IMR-90 (cell line): ENCODE measurements at regions not wholly inside any gene's neighbourhood (a gene's known extent, or its start where the extent isn't known, plus 50 kb on each side); places are given as distances from the start of the nearest gene placed in this dataset.

Experiments used
- ATAC-seq: fragments of 200-7000 bp; cut with Tn5 transposase; 2 replicates; pipeline ENCODE4 v1.9.1; 2020; ENCODE audit warnings: low read depth, mild to moderate bottlenecking, moderate library complexity
- BruUV-seq: library from RNA; stranded (reverse); fragments of 400-500 nt; replicated peaks from 2 replicates; lab custom pipeline; 2021; lab: Mats Ljungman, UMichigan
- CTCF ChIA-PET: fragments of 300-600 bp; formaldehyde crosslinking; extraction: SDS; loops from one replicate; lab custom pipeline; 2021; ENCODE audit warnings: antibody characterized with exemption; lab: Yijun Ruan, JAX
- POLR2A ChIA-PET: fragments of 300-600 bp; sonication (Branson Sonifier 250); formaldehyde crosslinking; loops from one replicate; lab custom pipeline; 2022; ENCODE audit warnings: antibody characterized with exemption; ENCODE audit not compliant: unreplicated experiment; lab: Charles Lee
- DNase-seq: peaks from one replicate; pipeline ENCODE4 v3.0.0; 2013
- H2AFZ ChIP-seq: replicated peaks from 2 replicates; pipeline ENCODE3; 2013; ENCODE audit warnings: low read length, mild to moderate bottlenecking; ENCODE audit not compliant: poor library complexity
- H2AK5ac ChIP-seq: 2 replicates; pipeline ENCODE4 v1.6.1; 2013; ENCODE audit warnings: low read depth, low read length, inconsistent platforms
- H2AK9ac ChIP-seq: replicated peaks from 2 replicates; pipeline ENCODE3; 2013; ENCODE audit warnings: mild to moderate bottlenecking, low read depth, low read length, moderate library complexity; ENCODE audit not compliant: poor library complexity
- H2BK120ac ChIP-seq: 2 replicates; pipeline ENCODE4 v1.6.1; 2013; ENCODE audit warnings: low read depth, low read length, inconsistent platforms
- H2BK15ac ChIP-seq: 3 replicates; pipeline ENCODE4 v1.6.1; 2013; ENCODE audit warnings: low read depth, low read length, inconsistent platforms
- H2BK20ac ChIP-seq: 2 replicates; pipeline ENCODE4 v1.6.1; 2013; ENCODE audit warnings: low read depth, mild to moderate bottlenecking, inconsistent platforms, low read length, moderate library complexity
- H2BK5ac ChIP-seq: 2 replicates; pipeline ENCODE4 v1.6.1; 2013; ENCODE audit warnings: mild to moderate bottlenecking, low read depth, low read length, inconsistent platforms; ENCODE audit not compliant: poor library complexity, severe bottlenecking
- H3K14ac ChIP-seq: replicated peaks from 2 replicates; pipeline ENCODE4 v1.6.1; 2013; ENCODE audit warnings: low read depth, low read length, inconsistent platforms
- H3K18ac ChIP-seq: 2 replicates; pipeline ENCODE4 v1.6.1; 2013; ENCODE audit warnings: low read depth, low read length, control low read depth
- H3K23ac ChIP-seq: 2 replicates; pipeline ENCODE4 v1.6.1; 2013; ENCODE audit warnings: low read depth, low read length, inconsistent platforms
- H3K27ac ChIP-seq: 2 replicates; pipeline ENCODE4 v1.5.1; 2013; ENCODE audit warnings: mild to moderate bottlenecking, control low read depth, low read length; ENCODE audit not compliant: insufficient read depth
- H3K27me3 ChIP-seq: 2 replicates; pipeline ENCODE4 v1.6.1; 2013; ENCODE audit warnings: low read length; ENCODE audit not compliant: control insufficient read depth, insufficient read depth
- H3K36me3 ChIP-seq: 2 replicates; pipeline ENCODE4 v1.6.1; 2013; ENCODE audit warnings: low read length, mixed read lengths; ENCODE audit not compliant: control insufficient read depth, insufficient read depth
- H3K4ac ChIP-seq: 2 replicates; pipeline ENCODE4 v1.6.1; 2013; ENCODE audit warnings: low read depth, low read length, inconsistent platforms
- H3K4me1 ChIP-seq: 2 replicates; pipeline ENCODE4 v1.6.1; 2013; ENCODE audit warnings: low read length, mixed read lengths; ENCODE audit not compliant: control insufficient read depth, insufficient read depth
- H3K4me2 ChIP-seq: 2 replicates; pipeline ENCODE4 v1.6.1; 2013; ENCODE audit warnings: low read depth, mild to moderate bottlenecking, control low read depth, low read length, moderate library complexity
- H3K4me3 ChIP-seq: 2 replicates; pipeline ENCODE4 v1.5.1; 2013; ENCODE audit warnings: low read depth, mild to moderate bottlenecking, control low read depth, low read length, moderate library complexity; ENCODE audit not compliant: insufficient read depth
- H3K56ac ChIP-seq: 2 replicates; pipeline ENCODE4 v1.6.1; 2013; ENCODE audit warnings: low read length, inconsistent platforms; ENCODE audit not compliant: insufficient read depth; ENCODE audit errors: extremely low read depth
- H3K79me1 ChIP-seq, 2 experiments: 2 replicates each; pipeline ENCODE4 v1.6.1; 2013; ENCODE audit warnings: low read length in 2 of 2, inconsistent platforms in 1 of 2, low read depth in 1 of 2
- H3K9ac ChIP-seq: 2 replicates; pipeline ENCODE4 v1.6.1; 2013; ENCODE audit warnings: low read depth, low read length, control low read depth
- H3K9me1 ChIP-seq: 2 replicates; pipeline ENCODE4 v1.6.1; 2013; ENCODE audit warnings: low read length, inconsistent platforms; ENCODE audit not compliant: insufficient read depth
- H3K9me3 ChIP-seq: 2 replicates; pipeline ENCODE4 v1.6.1; 2013; ENCODE audit warnings: low read length; ENCODE audit not compliant: control insufficient read depth, insufficient read depth
- H4K20me1 ChIP-seq: 2 replicates; pipeline ENCODE4 v1.6.1; 2013; ENCODE audit warnings: low read length, inconsistent platforms; ENCODE audit not compliant: insufficient read depth
- H4K5ac ChIP-seq: 2 replicates; pipeline ENCODE4 v1.6.1; 2013; ENCODE audit warnings: mild to moderate bottlenecking, low read depth, low read length, control low read depth
- H4K8ac ChIP-seq, 2 experiments: 2 replicates each; pipeline ENCODE4 v1.6.1; 2013; ENCODE audit warnings: low read depth in 2 of 2, low read length in 2 of 2, control low read depth in 1 of 2, inconsistent platforms in 1 of 2
- H4K91ac ChIP-seq: 2 replicates; pipeline ENCODE4 v1.6.1; 2013; ENCODE audit warnings: low read depth, low read length, inconsistent platforms; ENCODE audit not compliant: insufficient read depth
- CHD1 ChIP-seq: IDR thresholded peaks from 2 replicates; pipeline ENCODE4 v1.6.1; 2012; ENCODE audit warnings: low read depth, low read length, improper control_type of control experiment
- dilution Hi-C: fragments of 300-500 bp; cut with HindIII; formaldehyde crosslinking; loops from one replicate; pipeline ENCODE4 v1.14.3; 2018; ENCODE audit warnings: low sequenced_read_pairs; ENCODE audit not compliant: unreplicated experiment
- in situ Hi-C: fragments of 300-500 bp; cut with MboI; formaldehyde crosslinking; loops from 3 replicates; pipeline ENCODE4 v1.14.3; 2019; ENCODE audit warnings: low sequenced_read_pairs, inconsistent platforms, mixed read lengths
- intact Hi-C: fragments of 100-400 bp; cut with micrococcal nuclease; formaldehyde crosslinking; loops from 2 replicates; pipeline ENCODE4 v1.10.0; 2022
- TF ChIP-seq, protein P1 (sequence below): conservative IDR thresholded peaks from 2 replicates; pipeline ENCODE4 v1.5.1; 2012; ENCODE audit warnings: mild to moderate bottlenecking, low read depth, low read length, improper control_type of control experiment

DNA sequence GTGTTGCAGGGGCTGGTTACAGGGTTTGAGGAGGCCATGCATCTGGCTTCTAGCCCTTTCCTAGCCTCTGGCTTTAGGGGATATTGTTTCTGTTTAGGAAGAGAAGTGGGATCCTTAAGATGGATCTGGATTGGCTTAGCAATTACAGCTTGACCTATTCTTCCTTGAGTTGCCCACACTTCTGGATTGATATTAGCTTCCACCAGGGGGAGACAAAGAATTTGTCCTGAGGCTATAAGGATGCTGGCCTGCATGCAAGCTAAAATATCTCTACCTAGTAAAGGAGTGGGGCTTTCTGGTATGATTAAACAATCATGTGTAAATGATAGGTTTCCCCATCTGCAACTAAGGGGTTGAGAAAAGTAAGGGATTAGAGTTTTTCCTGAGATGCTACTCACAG lies 117.2 kb downstream of the TEX13C start:
- no peak overlapping the region for H4K8ac ChIP-seq
- H3K56ac ChIP-seq: no peak overlapping the region
- H3K4me2 ChIP-seq: no peak overlapping the region
- ATAC-seq: no peak
- no peak overlapping the region for H4K5ac ChIP-seq
- no peak for DNase-seq
- intact Hi-C loops: no loop called here
- ChIA-PET POLR2A (no interaction called here), CTCF (no interaction called here)
- no peak overlapping the region for H3K4me3 ChIP-seq
- H4K91ac ChIP-seq: no peak overlapping the region
- H2BK5ac ChIP-seq: no peak overlapping the region
- no peaks in the 10 kb centered on the region for H4K20me1 ChIP-seq
- H2BK120ac ChIP-seq: no peak overlapping the region
- no peak overlapping the region for H2AK9ac ChIP-seq
- H3K14ac ChIP-seq: no peak overlapping the region
- in situ Hi-C loops: no loop called here
- no peak overlapping the region for H3K9ac ChIP-seq
- H3K79me1 ChIP-seq: no peaks in the 10 kb centered on the region
- TF ChIP-seq CHD1: no peak
- TF ChIP-seq, protein P1, sequence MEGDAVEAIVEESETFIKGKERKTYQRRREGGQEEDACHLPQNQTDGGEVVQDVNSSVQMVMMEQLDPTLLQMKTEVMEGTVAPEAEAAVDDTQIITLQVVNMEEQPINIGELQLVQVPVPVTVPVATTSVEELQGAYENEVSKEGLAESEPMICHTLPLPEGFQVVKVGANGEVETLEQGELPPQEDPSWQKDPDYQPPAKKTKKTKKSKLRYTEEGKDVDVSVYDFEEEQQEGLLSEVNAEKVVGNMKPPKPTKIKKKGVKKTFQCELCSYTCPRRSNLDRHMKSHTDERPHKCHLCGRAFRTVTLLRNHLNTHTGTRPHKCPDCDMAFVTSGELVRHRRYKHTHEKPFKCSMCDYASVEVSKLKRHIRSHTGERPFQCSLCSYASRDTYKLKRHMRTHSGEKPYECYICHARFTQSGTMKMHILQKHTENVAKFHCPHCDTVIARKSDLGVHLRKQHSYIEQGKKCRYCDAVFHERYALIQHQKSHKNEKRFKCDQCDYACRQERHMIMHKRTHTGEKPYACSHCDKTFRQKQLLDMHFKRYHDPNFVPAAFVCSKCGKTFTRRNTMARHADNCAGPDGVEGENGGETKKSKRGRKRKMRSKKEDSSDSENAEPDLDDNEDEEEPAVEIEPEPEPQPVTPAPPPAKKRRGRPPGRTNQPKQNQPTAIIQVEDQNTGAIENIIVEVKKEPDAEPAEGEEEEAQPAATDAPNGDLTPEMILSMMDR: 0 out of 2 replicates have a peak, but pooled peaks have one; percentile 12
- no peaks in the 10 kb centered on the region for H3K4me1 ChIP-seq
- H3K23ac ChIP-seq: no peak overlapping the region
- no peak overlapping the region for H2AFZ ChIP-seq
- no TSS peak for BruUV-seq
- no peaks in the 10 kb centered on the region for H3K36me3 ChIP-seq
- H3K27me3 ChIP-seq: no peaks in the 10 kb centered on the region
- H3K18ac ChIP-seq: no peak overlapping the region
- H3K9me3 ChIP-seq: no peaks in the 10 kb centered on the region
- no peak overlapping the region for H2BK20ac ChIP-seq
- no peak overlapping the region for H3K27ac ChIP-seq
- dilution Hi-C loops: no loop called here
- H2AK5ac ChIP-seq: no peak overlapping the region
- H3K4ac ChIP-seq: no peak overlapping the region
- no peaks in the 10 kb centered on the region for H3K9me1 ChIP-seq
- H2BK15ac ChIP-seq: no peak overlapping the region
